Uterus (tissue), 2 donors: ENCODE measurements at regions not wholly inside any gene's neighbourhood (a gene's known extent, or its start where the extent isn't known, plus 50 kb on each side); places are given as distances from the start of the nearest gene placed in this dataset.
"Not testable (repeated sequence)": the region's sequence is repeated elsewhere in the genome, so short reads cannot be mapped to it uniquely, and the experiment has no call there.

Experiments
- POLR2A ChIP-seq, 2 donors: fragments of 450-650 bp; IDR thresholded peaks; one replicate each; pipeline ENCODE4 v1.6.1; 2016; ENCODE audit warnings: antibody characterized with exemption in 2 of 2, mild to moderate bottlenecking in 1 of 2, moderate library complexity in 1 of 2
- TF ChIP-seq, protein P1 (sequence below), 4 experiments: fragments of 200-600 bp in 2 of 4; fragments of 450-650 bp in 2 of 4; sonication (generic) in 2 of 4; IDR thresholded peaks; one replicate each; pipeline ENCODE4 v1.5.1; 2016 to 2019; ENCODE audit warnings: antibody characterized with exemption in 4 of 4, mild to moderate bottlenecking in 2 of 4, moderate library complexity in 1 of 4

- TF ChIP-seq, protein P1, sequence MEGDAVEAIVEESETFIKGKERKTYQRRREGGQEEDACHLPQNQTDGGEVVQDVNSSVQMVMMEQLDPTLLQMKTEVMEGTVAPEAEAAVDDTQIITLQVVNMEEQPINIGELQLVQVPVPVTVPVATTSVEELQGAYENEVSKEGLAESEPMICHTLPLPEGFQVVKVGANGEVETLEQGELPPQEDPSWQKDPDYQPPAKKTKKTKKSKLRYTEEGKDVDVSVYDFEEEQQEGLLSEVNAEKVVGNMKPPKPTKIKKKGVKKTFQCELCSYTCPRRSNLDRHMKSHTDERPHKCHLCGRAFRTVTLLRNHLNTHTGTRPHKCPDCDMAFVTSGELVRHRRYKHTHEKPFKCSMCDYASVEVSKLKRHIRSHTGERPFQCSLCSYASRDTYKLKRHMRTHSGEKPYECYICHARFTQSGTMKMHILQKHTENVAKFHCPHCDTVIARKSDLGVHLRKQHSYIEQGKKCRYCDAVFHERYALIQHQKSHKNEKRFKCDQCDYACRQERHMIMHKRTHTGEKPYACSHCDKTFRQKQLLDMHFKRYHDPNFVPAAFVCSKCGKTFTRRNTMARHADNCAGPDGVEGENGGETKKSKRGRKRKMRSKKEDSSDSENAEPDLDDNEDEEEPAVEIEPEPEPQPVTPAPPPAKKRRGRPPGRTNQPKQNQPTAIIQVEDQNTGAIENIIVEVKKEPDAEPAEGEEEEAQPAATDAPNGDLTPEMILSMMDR (IDR thresholded peaks at IDR 0.05), result not testable (repeated sequence)
- TF ChIP-seq POLR2A (IDR thresholded peaks at IDR 0.05), result not testable (repeated sequence)
Observed at GRCh38 chr7:39793026-39793425, 157.0 kb upstream of the CDK13 start.
